ENCODE measurements at regions not wholly inside any gene's neighbourhood (a gene's known extent, or its start where the extent isn't known, plus 50 kb on each side); places are given as distances from the start of the nearest gene placed in this dataset.

DNA sequence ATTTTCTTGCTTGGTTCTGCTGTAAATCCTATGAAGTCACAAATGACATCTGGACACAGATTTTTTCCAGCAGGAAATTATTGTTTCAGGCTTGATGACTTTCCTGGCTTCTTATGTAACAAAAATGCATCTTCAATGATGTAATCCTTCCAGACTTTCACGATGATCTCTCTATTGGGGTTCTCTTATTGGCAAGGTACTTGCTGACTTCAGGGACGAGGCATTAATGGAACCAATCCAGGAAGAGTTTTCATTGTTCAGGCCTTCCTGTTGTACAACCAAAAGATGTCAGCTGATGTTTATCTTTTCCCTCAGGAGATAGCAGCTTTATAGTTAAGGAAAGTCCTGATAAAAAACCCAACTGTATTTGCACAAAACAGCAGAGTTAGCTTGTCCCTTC is 118.5 kb upstream of the MMS22L start:
- DNase-seq (ENCODE audit: low read depth, low spot score) (no peak), FAIRE-seq (no peak), ATAC-seq (no peak)
- Histone ChIP-seq H3K4me2 (ENCODE audit: control insufficient read depth, insufficient read depth) (no peak overlapping the region), H2AFZ (ENCODE audit: control insufficient read depth, low read depth, low read length) (no peak overlapping the region), H3K4me3 (no peak overlapping the region), H3K27me3 (replicated peaks in 1 of 2; ENCODE audit: control insufficient read depth in 2 of 2, insufficient read depth in 2 of 2, low read length in 1 of 2) (no peaks in the 10 kb centered on the region), H3K36me3 (ENCODE audit: control insufficient read depth in 2 of 2, insufficient read depth in 2 of 2, low read length in 1 of 2) (no peaks in the 10 kb centered on the region), H3K79me2 (ENCODE audit: control insufficient read depth, insufficient read depth, low read length) (no peaks in the 10 kb centered on the region), H3K9me3 (replicated peaks; ENCODE audit: control insufficient read depth, insufficient read depth, low read length) (no peaks in the 10 kb centered on the region), H4K20me1 (ENCODE audit: control insufficient read depth, insufficient read depth) (no peaks in the 10 kb centered on the region), H3K9ac (ENCODE audit: control insufficient read depth, insufficient read depth, low read length) (no peak overlapping the region), H3K4me1 (ENCODE audit: control insufficient read depth, insufficient read depth, low read length) (no peaks in the 10 kb centered on the region), H3K27ac (ENCODE audit: control insufficient read depth, insufficient read depth) (no peak overlapping the region)
- ChIA-PET RAD21 (ENCODE audit: unreplicated experiment) (no interaction called here), POLR2A (no interaction called here), CTCF (interaction anchor here (0.6 kb wide), 1 partner anchor 45 kb away, joined by 4 read pairs; no protein-coding TSS in a partner anchor), SMC1A (ENCODE audit: uncharacterized antibody, unreplicated experiment) (no interaction called here)
- TF ChIP-seq NR2C2 (IDR thresholded peaks at IDR 0.05; ENCODE audit: borderline replicate concordance, control insufficient read depth, insufficient read length, low read depth) = no peak
- TF ChIP-seq NRF1 (conservative IDR thresholded peaks at IDR 0.05; ENCODE audit: low read depth, low read length) = no peak
- TF ChIP-seq TAF1 (IDR thresholded peaks at IDR 0.05; ENCODE audit: borderline replicate concordance, low read depth, low read length) = no peak
- TF ChIP-seq SUPT20H (IDR thresholded peaks at IDR 0.05; ENCODE audit: borderline replicate concordance, control insufficient read depth, low read depth, low read length) = no peak
- TF ChIP-seq JUNB (IDR thresholded peaks at IDR 0.05) = no peak
- TF ChIP-seq, protein P1, sequence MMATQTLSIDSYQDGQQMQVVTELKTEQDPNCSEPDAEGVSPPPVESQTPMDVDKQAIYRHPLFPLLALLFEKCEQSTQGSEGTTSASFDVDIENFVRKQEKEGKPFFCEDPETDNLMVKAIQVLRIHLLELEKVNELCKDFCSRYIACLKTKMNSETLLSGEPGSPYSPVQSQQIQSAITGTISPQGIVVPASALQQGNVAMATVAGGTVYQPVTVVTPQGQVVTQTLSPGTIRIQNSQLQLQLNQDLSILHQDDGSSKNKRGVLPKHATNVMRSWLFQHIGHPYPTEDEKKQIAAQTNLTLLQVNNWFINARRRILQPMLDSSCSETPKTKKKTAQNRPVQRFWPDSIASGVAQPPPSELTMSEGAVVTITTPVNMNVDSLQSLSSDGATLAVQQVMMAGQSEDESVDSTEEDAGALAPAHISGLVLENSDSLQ (IDR thresholded peaks at IDR 0.05) = no peak
- TF ChIP-seq RAD51 (IDR thresholded peaks at IDR 0.05) = no peak
- no peak for TF ChIP-seq EP300 (IDR thresholded peaks at IDR 0.05; ENCODE audit: borderline replicate concordance in 1 of 2, control insufficient read depth in 1 of 2, low read depth in 2 of 2, low read length in 2 of 2)
- no peak for TF ChIP-seq YBX1 (IDR thresholded peaks at IDR 0.05)
- no peak for TF ChIP-seq FOXK2 (IDR thresholded peaks at IDR 0.05)
- no peak for TF ChIP-seq HCFC1 (IDR thresholded peaks at IDR 0.05; ENCODE audit: low read length)
- no peak for TF ChIP-seq SUZ12 (IDR thresholded peaks at IDR 0.05; ENCODE audit: unreplicated experiment)
- no peak for TF ChIP-seq RCOR1 (conservative IDR thresholded peaks at IDR 0.05; ENCODE audit: low read depth, low read length)
- TF ChIP-seq MYC (IDR thresholded peaks at IDR 0.05; ENCODE audit: insufficient read depth, insufficient read length, insufficient replicate concordance, low read length, severe bottlenecking) = no peak
- no peak for TF ChIP-seq CHD2 (IDR thresholded peaks at IDR 0.05; ENCODE audit: borderline replicate concordance, low read depth, low read length)
- TF ChIP-seq, protein P2, sequence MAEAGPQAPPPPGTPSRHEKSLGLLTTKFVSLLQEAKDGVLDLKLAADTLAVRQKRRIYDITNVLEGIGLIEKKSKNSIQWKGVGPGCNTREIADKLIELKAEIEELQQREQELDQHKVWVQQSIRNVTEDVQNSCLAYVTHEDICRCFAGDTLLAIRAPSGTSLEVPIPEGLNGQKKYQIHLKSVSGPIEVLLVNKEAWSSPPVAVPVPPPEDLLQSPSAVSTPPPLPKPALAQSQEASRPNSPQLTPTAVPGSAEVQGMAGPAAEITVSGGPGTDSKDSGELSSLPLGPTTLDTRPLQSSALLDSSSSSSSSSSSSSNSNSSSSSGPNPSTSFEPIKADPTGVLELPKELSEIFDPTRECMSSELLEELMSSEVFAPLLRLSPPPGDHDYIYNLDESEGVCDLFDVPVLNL (IDR thresholded peaks at IDR 0.05; ENCODE audit: low read depth, low read length) = no peak
- no peak for TF ChIP-seq RBBP5 (conservative IDR thresholded peaks at IDR 0.05)
- whole genome bisulfite sequencing (ENCODE audit: insufficient coverage, insufficient replicate concordance, low lambda C conversion rate, missing lambda C conversion rate) = 0% methylated on average over 2 of the region's 2 CpGs
- no TSS peak for BruUV-seq (replicated peaks)
- in situ Hi-C loops (cut with MboI) (no loop called here), intact Hi-C loops (cut with micrococcal nuclease; ENCODE audit: unreplicated experiment) (no loop called here)

All from GM12878 (cell line).